ENCODE measurements at regions not wholly inside any gene's neighbourhood (a gene's known extent, or its start where the extent isn't known, plus 50 kb on each side); places are given as distances from the start of the nearest gene placed in this dataset.
A peak's percentile ranks its signal among the peaks of the same experiment; 100 is the strongest.

- Mint-ChIP-seq H3K4me3 (peak overlapping the region; percentile 61), H3K4me1 (peaks cover 57% of the 10 kb centered on the region), H3K27ac (peak overlapping the region; percentile 80), H3K9me3 (ENCODE audit: insufficient read depth) (peaks cover 3% of the 10 kb centered on the region), H3K27me3 (no peaks in the 10 kb centered on the region)
- Histone ChIP-seq H2AFZ (ENCODE audit: insufficient read depth, low read depth, low read length, poor library complexity, severe bottlenecking) (peak overlapping the region; percentile 25), H3K9me3 (ENCODE audit: control extremely low read depth in 1 of 3, control insufficient read depth in 2 of 3, insufficient read depth in 1 of 3, low read length in 2 of 3) (peaks cover 0 to 4% (median 3%) of the 10 kb centered on the region in 3 donors), H3K36me3 (replicated peaks in 1 of 2; ENCODE audit: control extremely low read depth in 1 of 2, control insufficient read depth in 1 of 2, extremely low read depth in 1 of 2, insufficient read depth in 2 of 2, low read length in 1 of 2) (no peaks in the 10 kb centered on the region), H3K27me3 (replicated peaks in 1 of 4; ENCODE audit: control extremely low read depth in 1 of 4, control insufficient read depth in 3 of 4, insufficient read depth in 4 of 4, low read length in 3 of 4) (no peaks in the 10 kb centered on the region), H3K4me1 (ENCODE audit: control insufficient read depth in 2 of 2, insufficient read depth in 2 of 2, low read length in 2 of 2) (peaks cover 39 to 43% of the 10 kb centered on the region in 2 donors), H4K20me1 (ENCODE audit: control insufficient read depth, insufficient read depth, low read length, poor library complexity, severe bottlenecking) (no peaks in the 10 kb centered on the region), H3K4me2 (replicated peaks; ENCODE audit: low read depth, low read length, poor library complexity, severe bottlenecking) (peak overlapping the region; percentile 71), H3K9ac (ENCODE audit: low read length) (no peak overlapping the region), H3K27ac (ENCODE audit: low read length in 2 of 2) (peak overlapping the region; percentile 81 to 89), H3K79me2 (ENCODE audit: control insufficient read depth, insufficient read depth, low read length) (no peaks in the 10 kb centered on the region), H3K4me3 (ENCODE audit: control extremely low read depth in 1 of 5, extremely low read depth in 1 of 5, insufficient read depth in 1 of 5, low read depth in 2 of 5, low read length in 4 of 5) (no peak overlapping the region)
- ChIA-PET POLR2A (interaction anchor here (0.6 kb wide), 1 partner anchor 45 kb away, joined by 3 read pairs; no protein-coding TSS in a partner anchor), CTCF (interaction anchor here (6.3 kb wide), 1 partner anchor 10 kb away, joined by 68 read pairs; no protein-coding TSS in a partner anchor)
- ATAC-seq (ENCODE audit: low read depth) (no peak), DNase-seq (no peak)
- intact Hi-C loops (cut with micrococcal nuclease), result no loop called here
- no peak for TF ChIP-seq CTCF (IDR thresholded peaks at IDR 0.05)
Measured at GRCh38 chr2:60662781-60663180, 93.3 kb upstream of the PAPOLG start.

- Histone ChIP-seq H3K36me3 (replicated peaks in 1 of 2; ENCODE audit: control extremely low read depth in 1 of 2, control insufficient read depth in 1 of 2, extremely low read depth in 1 of 2, insufficient read depth in 2 of 2, low read length in 1 of 2) (no peaks in the 10 kb centered on the region), H3K9ac (ENCODE audit: low read length) (no peak overlapping the region), H3K27ac (ENCODE audit: low read length in 2 of 2) (no peak overlapping the region), H4K20me1 (ENCODE audit: control insufficient read depth, insufficient read depth, low read length, poor library complexity, severe bottlenecking) (no peaks in the 10 kb centered on the region), H3K79me2 (ENCODE audit: control insufficient read depth, insufficient read depth, low read length) (no peaks in the 10 kb centered on the region), H3K4me3 (ENCODE audit: control extremely low read depth in 1 of 5, extremely low read depth in 1 of 5, insufficient read depth in 1 of 5, low read depth in 2 of 5, low read length in 4 of 5) (no peak overlapping the region), H3K4me2 (replicated peaks; ENCODE audit: low read depth, low read length, poor library complexity, severe bottlenecking) (no peak overlapping the region), H2AFZ (ENCODE audit: insufficient read depth, low read depth, low read length, poor library complexity, severe bottlenecking) (no peak overlapping the region), H3K27me3 (replicated peaks in 1 of 4; ENCODE audit: control extremely low read depth in 1 of 4, control insufficient read depth in 3 of 4, insufficient read depth in 4 of 4, low read length in 3 of 4) (no peaks in the 10 kb centered on the region), H3K4me1 (ENCODE audit: control insufficient read depth in 2 of 2, insufficient read depth in 2 of 2, low read length in 2 of 2) (peaks cover 0 to 3% of the 10 kb centered on the region in 2 donors), H3K9me3 (ENCODE audit: control extremely low read depth in 1 of 3, control insufficient read depth in 2 of 3, insufficient read depth in 1 of 3, low read length in 2 of 3) (no peaks in the 10 kb centered on the region)
- no peaks in the 10 kb centered on the region for H3K27me3 Mint-ChIP-seq
- ChIA-PET POLR2A (no interaction called here), CTCF (interaction anchor here (0.6 to 7.5 kb wide), 9 partner anchors 12 to 1909 kb away, joined by 3 to 135 read pairs (median 4); no protein-coding TSS in a partner anchor)
- ATAC-seq (ENCODE audit: low read depth) (no peak), DNase-seq (no peak)
- no peak overlapping the region for H3K4me3 Mint-ChIP-seq
- TF ChIP-seq EZH2 (IDR thresholded peaks at IDR 0.05; ENCODE audit: borderline replicate concordance, insufficient read depth, low read depth, low read length, poor library complexity, severe bottlenecking), result no peak
- no peak for TF ChIP-seq CTCF (IDR thresholded peaks at IDR 0.05)
- 100% methylated on average over 3 of the region's 6 CpGs for WGBS (ENCODE audit: insufficient coverage)
- intact Hi-C loops (cut with micrococcal nuclease), result loop anchor here (5.0 kb wide), 1 partner anchor 90 kb away; no protein-coding TSS in a partner anchor
- H3K4me1 Mint-ChIP-seq, result peaks cover 4% of the 10 kb centered on the region
- no peak overlapping the region for H3K27ac Mint-ChIP-seq
- H3K9me3 Mint-ChIP-seq (ENCODE audit: insufficient read depth), result no peaks in the 10 kb centered on the region
Measured at GRCh38 chr2:60671966-60672365, 84.1 kb upstream of the PAPOLG start.
